Non-pigmented ciliary epithelial cell (primary cell): ENCODE measurements at regions not wholly inside any gene's neighbourhood (a gene's known extent, or its start where the extent isn't known, plus 50 kb on each side); places are given as distances from the start of the nearest gene placed in this dataset.
"Not testable (repeated sequence)": the region's sequence is repeated elsewhere in the genome, so short reads cannot be mapped to it uniquely, and the experiment has no call there.

Experiments used
- DNase-seq: peaks from one replicate; pipeline ENCODE4 v3.0.0-alpha.2; 2010; ENCODE audit warnings: low read depth

DNA sequence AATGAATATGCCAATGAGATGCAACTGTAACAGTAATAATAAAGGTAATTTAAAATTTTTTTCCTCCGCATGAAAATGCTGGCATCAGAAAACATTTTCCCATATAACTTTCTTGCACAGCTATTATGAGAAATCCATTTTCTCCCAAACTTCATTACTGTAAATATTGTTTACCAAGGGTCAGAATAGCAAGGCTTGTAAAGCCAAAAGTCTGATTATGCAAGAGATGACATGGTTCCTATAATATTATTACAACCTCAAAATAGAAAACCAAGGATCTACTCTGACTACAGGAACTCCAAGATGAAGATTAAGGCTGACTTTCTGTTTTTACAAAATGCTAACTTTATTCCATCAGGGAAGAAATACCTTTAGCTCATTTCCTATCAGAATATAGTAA is 162.7 kb upstream of the CDK1 start:
- DNase-seq, result no peak

DNA sequence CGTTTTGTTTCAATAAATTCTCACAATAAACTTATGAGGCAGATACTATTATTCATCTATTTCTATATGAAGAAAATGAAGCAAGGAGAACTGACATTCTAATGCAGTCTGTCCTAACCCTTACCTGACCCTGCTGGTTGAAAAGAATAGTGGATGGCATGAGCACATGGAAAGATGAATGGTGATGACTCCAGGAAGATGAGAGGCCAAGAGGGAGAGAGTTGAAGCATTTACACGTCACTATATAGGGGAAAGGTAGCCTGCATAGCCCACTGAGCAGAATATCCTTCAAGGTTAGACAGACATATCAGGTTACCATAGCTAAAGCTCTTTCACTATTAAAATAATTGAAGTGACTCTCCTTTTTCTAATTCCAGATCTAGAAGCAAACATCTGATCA is 163.9 kb upstream of the CDK1 start:
- no peak for DNase-seq

DNA sequence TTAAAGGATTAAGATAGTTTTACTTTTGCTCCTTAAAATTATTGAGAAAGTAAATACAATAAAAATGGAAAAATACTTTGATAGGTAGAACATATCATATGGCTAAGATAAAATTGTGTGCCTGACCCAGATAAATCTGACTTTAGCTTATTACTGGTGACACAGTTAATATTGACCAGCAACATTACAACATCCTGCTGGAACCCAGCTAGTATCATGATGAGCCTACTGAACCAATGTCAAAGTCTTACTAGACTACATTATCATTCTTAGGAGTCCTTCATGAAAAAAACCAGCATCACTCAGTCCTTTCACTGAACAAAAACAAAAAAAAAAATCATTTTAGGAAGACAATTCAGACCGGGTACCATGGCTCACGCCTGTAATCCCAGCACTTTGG is 164.8 kb upstream of the CDK1 start:
- no peak for DNase-seq

DNA sequence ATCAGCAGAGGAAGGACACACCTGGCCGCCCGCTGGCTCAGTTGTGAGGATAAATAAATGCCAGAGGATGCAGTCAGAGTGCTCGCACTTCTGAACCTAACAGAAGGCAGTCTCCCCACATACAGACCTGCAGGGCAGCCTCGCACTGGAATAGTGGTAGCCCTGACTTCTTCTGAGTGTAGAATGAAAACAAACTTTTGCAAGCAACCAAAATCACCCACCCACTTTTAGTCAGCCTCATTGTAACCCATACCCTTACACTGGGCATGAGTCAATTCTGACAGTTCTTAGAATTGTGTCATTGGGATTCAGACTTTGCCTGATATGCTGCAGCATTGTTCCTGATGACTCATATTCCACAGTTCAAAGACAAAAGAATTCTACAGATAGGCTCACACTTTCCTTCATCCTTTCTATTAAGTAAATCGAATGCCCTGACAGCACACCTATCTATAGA is 167.0 kb upstream of the CDK1 start:
- peak; percentile 60 for DNase-seq

GRCh38 chr10:60607372-60607771 is 170.9 kb upstream of the CDK1 start:
- no peak for DNase-seq

GRCh38 chr10:60606343-60607080 is 171.8 kb upstream of the CDK1 start:
- DNase-seq, result peak; percentile 60

DNA sequence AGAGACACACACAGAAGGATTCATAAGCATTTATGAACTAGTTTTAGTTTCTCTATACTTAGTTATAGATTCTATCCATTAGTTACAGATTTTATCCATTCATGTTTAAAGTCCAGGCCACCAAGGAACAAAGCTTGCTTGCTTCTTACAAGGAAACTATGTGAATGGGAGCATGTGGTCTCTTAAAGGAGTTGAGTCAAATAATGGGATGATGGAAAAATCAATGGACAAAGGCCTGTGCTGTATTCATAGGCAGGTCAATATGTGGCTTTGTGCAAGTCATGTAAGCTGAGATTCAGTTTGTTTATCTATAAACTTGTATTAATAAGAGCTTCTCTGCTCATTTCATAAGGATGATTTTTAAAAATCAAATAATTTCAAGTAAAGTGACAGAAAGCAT is 172.8 kb upstream of the CDK1 start:
- no peak for DNase-seq

DNA sequence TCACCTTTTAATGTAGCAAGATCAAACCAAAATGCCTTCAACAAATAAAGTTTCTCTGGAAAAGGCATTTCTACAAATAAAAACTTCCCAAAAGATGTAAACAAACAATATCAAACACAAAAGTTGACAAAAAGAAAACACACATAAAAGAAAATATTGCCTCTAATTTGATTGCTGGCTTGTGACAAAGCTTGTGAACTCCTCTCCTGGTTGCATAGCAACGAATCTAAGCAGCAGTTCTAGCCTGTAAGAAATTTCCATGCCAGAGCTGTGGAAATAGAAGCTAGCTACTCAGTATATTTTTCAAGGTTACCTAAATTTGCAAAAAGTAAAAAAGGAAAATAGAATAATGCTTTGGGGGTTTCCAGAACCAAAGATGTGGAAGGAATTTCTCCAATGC is 173.9 kb upstream of the CDK1 start:
- no peak for DNase-seq

DNA sequence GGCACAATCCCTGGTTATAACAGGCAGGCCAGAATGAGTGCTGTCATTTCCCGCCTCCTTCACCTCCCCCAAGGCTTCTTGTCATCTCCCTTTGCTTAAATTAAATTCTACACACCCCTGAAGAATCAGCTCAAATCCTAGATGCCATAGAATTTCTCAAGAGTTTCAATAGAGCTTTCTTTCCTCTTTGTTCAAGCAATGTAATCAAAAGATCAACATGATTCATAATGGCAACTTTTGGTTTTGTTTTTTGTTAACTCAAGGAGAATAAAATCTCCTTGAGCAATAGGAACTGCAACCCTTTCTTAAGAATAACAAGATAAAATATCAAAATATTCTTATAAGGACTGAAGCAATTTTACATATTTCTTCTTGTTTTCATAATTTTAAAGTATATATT is 180.8 kb upstream of the CDK1 start:
- no peak for DNase-seq

DNA sequence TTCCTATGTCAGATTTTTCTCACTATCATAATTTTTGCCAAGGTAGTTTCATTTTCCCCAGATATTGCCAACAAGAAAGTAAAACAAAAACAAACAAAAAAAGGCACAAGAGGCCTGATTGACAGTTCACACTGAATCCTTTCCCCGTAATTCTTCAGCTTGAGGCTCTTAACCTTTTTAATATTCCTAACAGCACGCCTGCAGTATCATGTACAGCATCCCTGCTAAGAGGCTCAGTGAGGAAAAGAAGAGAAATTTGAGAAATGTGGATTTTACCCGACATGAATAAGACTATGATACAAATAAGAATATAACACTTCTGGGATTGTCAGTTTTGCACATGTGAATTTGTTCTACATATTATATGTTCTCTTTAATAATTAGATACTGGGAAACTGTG is 182.4 kb upstream of the CDK1 start:
- no peak for DNase-seq

DNA sequence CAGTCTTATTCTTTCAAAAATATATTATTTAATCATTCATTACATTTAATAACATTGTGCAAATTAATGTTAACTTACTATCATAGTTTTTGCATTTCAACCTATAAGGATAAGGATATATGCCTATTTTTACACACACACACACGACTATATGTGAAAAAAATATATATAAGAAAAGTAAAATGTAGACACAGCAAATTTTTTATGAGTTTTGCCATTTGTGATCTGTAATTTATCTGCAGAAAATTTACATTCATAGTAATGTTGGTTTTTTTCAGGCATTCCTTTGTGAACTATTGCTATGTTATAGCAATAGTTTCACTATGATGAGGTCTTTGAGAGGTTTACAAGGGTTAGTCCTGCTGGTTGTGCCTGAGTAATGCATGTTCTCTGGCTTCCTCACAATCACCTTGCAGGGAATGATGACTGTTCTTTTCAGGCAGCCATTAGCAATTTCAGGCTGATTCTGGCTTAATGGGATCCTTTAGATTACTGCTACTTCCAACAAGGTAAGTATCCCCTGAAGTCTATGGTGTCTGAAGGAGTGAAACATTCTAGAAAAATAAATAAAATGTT is 183.7 kb upstream of the CDK1 start:
- DNase-seq, result no peak

DNA sequence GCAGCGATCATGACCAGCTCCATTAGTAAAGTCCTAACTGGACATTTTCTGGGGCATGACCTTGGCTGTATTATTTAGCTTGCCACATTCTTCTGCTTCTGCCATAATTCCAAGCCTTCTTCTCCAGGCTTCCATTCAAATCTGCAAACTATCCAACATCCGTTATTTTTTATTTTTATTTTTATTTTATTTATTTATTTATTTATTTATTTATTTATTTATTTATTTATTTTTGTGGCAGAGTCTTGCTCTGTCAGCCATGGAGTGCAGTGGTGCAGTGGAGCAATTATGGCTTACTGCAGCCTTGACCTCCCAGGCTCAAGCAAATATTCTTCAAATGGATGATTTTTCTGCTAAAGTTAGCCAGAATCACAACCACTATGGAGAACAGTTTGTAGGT is 187.2 kb upstream of the CDK1 start:
- no peak for DNase-seq

DNA sequence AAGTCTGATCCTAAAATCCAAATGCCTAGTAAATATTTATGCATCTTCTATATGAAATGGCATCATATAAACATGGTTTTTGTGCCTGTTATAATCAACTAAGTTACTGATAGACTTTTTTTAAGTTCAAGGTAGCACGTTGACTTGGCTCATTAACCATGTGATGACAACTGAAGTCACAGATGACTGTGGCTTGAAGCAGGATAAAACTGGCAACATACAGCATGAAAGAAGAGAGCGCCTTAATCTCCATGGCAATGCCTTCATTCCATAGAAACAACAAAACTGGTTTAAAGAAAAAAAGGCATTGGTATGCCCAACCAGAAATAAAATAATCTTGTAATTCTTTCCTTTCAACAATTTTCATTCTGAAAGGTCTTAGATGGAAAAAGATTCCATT is 188.9 kb upstream of the CDK1 start:
- DNase-seq, result no peak

- DNase-seq, result not testable (repeated sequence)
Observed at GRCh38 chr10:60581782-60582181, 192.1 kb upstream of the ANK3 start.

DNA sequence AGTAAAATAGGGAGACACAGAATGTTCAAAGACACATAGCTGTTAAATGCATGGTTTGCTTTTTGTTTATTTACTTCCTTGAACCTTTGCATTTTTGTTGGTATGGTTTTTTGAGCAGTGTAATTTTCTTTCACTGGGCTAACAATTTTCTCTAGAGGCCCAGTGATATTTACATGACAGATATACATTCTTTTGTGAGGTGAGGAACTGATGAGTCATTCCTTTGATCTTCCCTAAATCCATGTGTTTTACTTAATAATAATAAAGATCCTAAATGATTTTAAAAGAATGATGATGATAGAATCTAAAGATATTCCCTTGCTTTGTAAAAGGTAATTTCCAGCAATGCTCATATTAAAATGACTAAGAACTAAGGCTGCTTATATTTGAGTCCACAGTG is 188.5 kb upstream of the ANK3 start:
- no peak for DNase-seq

DNA sequence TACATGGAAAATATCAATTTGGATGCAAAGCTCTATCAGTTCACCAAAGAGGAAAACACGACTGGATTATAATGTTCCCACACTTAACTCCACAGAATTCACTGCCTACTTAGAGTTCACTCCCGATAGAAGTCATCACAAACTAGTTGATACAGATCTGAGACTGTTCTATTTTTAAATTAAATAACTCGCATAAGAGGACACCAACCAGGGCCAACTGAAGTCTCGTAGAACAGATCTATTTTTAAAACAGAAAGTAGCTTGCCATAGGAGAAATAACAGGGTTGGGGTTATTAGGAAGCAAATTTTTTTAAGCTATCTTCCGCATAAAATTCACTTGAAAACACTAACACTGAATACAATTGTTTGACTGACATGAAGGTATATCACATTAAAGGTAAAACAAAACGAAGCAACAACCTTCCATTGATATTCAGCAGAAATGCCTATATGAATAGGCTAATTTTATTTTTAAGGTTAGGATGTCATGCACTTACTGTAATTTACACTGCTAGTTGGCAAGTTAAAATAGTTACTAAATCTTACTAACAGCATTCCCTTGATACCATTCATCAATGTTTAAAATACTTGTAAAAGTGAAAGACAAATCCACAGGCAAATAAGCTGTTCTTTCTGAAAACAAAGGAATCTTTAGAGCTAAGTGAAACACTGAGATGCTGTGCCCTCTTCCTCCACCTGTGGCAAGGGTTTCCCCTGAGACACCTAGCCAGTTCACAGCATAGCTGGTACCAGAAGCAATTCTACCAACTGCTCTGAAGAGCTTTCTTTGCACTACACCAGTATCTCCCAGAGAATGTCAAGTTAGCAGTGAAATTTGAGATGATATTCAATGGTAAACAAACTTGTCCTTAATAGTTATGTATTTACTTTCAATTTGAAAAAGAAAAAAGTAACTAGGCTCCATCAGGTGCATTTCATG is 186.7 kb upstream of the ANK3 start:
- DNase-seq, result no peak

DNA sequence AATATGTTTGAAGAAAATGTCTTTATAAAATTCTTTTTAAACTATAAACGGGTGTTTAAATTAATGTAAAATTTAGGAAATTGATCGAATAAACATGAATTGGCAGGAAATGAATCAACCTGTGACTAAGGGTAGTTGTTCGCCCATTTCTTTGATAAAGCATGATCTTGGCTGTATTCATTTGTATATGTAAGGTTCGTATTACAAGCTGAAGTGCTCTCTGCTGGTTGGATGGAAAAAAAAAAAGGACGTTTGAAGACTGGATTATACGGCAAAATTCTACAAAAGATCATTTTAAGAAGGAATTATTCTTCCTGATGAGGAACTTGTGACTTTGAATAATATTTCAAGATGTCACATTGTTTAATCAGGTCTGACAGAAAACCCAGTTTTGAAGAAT is 185.4 kb upstream of the ANK3 start:
- no peak for DNase-seq

DNA sequence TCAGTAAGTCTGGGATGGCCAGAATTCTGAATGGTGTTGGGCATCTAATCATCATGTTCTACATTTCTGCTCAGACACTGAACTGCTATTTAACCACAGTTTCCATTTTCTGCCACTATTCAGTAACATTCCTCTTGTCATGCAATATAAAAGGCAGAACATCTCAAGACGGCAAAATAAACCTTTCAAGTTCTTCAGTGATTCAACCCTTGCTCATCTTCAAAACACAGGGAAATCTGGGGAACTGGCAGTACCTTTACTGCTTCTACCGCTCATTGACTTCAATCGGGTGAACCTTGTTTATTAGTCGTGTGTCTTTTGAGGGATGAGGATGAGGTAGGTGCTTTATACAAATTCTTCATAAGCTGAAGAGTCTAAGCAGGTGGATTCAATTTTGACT is 184.7 kb upstream of the ANK3 start:
- no peak for DNase-seq

DNA sequence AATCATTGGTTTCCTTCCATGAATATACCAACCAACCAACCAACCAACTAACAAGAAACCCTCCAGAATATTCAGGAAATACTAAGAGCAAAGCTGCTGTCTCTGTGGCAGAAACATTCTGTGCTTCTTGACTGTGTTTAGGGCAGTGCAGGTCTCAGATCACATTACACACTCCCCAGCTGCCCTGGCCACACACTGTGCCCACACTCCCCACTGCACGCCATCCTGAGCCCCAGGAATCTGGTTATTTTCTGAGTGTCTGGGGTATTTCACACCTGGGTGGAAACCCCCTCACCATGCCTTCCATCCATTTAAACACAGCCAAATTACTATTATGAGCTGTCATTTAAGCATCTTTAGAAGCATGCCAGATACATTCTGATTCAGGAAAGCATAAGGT is 183.7 kb upstream of the ANK3 start:
- DNase-seq, result no peak

GRCh38 chr10:60572511-60573194 is 183.0 kb upstream of the ANK3 start:
- DNase-seq, result peak; percentile 41

- no peak for DNase-seq
Observed at GRCh38 chr10:60570896-60571295, 181.2 kb upstream of the ANK3 start.

DNA sequence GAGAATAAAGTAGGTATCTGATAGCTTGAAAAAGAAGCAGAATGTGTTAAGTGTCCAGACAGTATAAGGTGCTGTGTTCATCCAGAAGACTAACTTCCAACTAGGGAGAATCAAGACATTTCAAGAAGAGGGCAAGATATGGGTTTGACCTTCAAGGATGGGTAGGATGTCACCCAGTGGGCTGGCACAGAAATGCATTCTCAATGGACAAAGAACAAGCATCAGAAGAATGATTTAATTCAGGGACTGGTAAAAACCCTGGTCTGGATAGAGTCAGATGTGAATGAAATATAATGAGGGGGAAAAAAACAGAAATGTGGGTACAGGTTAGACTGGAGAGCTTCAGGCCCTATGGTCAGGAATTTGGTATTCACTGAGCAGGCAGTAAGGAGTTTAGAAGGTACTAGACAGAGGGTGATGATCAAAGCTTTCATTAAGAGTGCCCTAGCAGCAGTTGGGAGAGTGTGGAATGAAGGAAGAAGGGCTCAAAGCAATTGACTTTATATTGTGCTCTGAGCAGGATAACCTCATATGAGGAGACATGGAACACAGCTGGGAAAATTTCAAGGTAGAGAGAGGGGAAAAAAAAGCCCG is 180.7 kb upstream of the ANK3 start:
- DNase-seq, result no peak
